Mammary epithelial cell (primary cell): ENCODE measurements at regions not wholly inside any gene's neighbourhood (a gene's known extent, or its start where the extent isn't known, plus 50 kb on each side); places are given as distances from the start of the nearest gene placed in this dataset.
"Not testable (repeated sequence)": the region's sequence is repeated elsewhere in the genome, so short reads cannot be mapped to it uniquely, and the experiment has no call there.

Experiments
- EZH2 ChIP-seq: IDR thresholded peaks from 2 replicates; pipeline ENCODE4 v1.6.1; 2012; ENCODE audit warnings: low read length, inconsistent platforms, borderline replicate concordance
- TF ChIP-seq, protein P1 (sequence below), 2 donors: IDR thresholded peaks in 1 of 2; conservative IDR thresholded peaks in 1 of 2; 2 replicates each; pipeline ENCODE4 v1.5.1; 2011 to 2012; ENCODE audit warnings: inconsistent platforms in 2 of 2, low read length in 2 of 2, mild to moderate bottlenecking in 2 of 2, control low read depth in 1 of 2, low read depth in 1 of 2; ENCODE audit not compliant: insufficient read depth in 1 of 2; ENCODE audit errors: extremely low read depth in 1 of 2

DNA sequence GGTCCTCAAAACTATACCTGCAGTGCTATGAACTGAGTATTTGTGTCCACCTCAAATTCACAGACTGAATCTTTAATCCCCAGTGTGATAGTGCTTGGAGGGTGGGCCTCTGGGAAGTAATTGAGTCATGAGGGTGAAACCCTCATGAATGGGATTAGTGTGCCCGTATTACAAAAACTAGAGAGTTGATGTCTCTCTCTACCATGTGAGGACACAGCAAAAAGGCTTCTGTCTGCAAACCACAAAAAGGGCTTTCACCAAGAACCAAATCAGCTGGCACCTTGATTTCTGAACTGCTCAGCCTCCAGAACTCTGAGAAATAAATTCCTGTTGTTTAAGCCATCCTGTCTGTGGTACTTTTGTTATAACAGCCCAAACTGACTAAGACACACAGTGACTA lies 71.4 kb upstream of the PMPCB start:
- TF ChIP-seq, protein P1, sequence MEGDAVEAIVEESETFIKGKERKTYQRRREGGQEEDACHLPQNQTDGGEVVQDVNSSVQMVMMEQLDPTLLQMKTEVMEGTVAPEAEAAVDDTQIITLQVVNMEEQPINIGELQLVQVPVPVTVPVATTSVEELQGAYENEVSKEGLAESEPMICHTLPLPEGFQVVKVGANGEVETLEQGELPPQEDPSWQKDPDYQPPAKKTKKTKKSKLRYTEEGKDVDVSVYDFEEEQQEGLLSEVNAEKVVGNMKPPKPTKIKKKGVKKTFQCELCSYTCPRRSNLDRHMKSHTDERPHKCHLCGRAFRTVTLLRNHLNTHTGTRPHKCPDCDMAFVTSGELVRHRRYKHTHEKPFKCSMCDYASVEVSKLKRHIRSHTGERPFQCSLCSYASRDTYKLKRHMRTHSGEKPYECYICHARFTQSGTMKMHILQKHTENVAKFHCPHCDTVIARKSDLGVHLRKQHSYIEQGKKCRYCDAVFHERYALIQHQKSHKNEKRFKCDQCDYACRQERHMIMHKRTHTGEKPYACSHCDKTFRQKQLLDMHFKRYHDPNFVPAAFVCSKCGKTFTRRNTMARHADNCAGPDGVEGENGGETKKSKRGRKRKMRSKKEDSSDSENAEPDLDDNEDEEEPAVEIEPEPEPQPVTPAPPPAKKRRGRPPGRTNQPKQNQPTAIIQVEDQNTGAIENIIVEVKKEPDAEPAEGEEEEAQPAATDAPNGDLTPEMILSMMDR (conservative IDR thresholded peaks at IDR 0.05 in 1 of 2, IDR thresholded peaks at IDR 0.05 in 1 of 2; ENCODE audit: extremely low read depth in 1 of 2, insufficient read depth in 1 of 2, low read depth in 1 of 2, low read length in 2 of 2): not testable (repeated sequence)
- TF ChIP-seq EZH2: not testable (repeated sequence)
